EL (cell line): ENCODE measurements at regions not wholly inside any gene's neighbourhood (a gene's known extent, or its start where the extent isn't known, plus 50 kb on each side); places are given as distances from the start of the nearest gene placed in this dataset.
"Not testable (repeated sequence)": the region's sequence is repeated elsewhere in the genome, so short reads cannot be mapped to it uniquely, and the experiment has no call there.

Experiments used
- DNase-seq: peaks from one replicate; pipeline ENCODE4 v3.0.0-alpha.2; 2016

DNA sequence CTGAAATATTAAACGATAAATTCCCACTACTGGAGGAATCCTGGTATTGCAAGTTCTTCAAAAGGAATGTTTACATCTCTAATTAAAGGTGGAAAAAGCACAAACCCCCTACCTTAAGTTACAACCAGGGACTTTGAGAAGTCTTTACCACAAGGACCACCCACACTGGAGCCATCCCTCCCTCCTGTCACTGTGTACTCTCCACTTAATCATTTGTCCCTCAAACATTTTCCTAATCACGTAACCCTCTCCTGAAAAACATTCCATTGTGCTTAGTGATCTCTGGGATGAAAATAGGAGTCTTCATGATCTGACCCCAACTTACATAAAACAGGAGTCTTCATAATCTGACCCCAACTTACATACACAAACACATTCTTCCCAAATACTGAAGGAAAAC, 85.7 kb downstream of the SUCLG1 start:
- peak; percentile 29 for DNase-seq

DNA sequence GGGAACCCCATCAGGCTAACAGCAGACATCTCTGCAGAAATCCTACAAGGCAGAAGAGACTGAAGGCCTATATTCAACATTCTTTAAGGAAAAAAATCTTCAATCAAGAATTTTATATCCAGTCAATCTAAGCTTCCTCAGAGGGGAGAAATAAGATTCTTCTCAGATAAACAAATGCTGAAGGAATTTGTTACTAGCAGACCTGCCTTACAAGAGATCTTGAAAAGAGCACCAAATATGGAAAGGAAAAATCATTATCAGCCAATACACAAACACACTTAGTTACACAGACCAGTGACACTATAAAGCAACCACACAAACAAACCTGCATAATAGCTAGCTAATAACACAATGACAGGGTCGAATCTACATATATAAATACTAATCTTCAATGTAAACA, 96.5 kb downstream of the SUCLG1 start:
- no peak for DNase-seq

DNA sequence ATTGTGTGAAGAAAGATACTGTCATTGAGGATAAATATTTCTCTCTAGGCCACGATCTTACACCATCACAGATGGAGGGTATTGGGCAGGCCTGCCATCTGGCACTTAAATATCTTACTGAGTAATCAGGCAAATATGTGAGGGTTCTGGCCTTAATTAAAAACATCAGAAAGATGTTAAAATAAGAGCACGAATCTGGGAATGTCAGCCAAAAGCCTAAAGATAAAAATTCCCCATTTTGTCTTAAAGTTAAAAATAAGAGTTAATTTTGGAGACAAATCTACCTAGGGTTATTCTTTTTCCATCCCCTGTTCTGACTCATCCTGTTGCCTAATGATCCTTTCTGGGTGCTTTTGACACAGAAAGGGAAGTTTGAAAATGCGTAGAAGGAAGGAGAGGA, 121.0 kb downstream of the SUCLG1 start:
- DNase-seq = peak; percentile 75

DNA sequence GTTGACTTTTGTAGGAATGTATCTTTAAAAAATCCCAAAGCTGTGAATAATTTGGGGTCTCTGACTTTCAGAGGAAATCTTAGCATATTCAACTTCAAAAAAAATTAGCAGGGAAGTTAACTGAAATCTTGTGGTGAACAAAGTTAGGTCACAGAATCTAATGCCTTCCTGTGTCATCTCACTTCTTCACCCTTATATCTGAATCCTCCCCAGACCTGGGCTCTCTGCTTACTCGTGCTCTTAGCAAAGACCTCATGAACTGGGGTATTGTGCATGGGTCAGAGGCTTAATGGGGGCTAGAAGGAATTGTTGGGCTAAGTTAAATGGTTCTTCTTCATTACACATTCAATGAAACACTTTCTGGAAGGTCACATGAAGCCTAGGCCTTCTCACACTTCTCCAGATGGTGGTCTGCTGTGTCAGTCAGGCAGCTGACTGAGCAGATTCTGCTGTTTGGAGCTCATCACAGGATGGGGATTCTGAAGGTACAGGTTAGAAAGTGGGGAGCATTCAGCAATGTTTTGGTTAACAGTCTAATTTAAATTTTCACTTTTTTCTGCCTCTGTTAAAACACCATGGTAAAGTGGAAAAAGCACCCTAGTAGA, 131.3 kb downstream of the SUCLG1 start:
- no peak for DNase-seq

DNA sequence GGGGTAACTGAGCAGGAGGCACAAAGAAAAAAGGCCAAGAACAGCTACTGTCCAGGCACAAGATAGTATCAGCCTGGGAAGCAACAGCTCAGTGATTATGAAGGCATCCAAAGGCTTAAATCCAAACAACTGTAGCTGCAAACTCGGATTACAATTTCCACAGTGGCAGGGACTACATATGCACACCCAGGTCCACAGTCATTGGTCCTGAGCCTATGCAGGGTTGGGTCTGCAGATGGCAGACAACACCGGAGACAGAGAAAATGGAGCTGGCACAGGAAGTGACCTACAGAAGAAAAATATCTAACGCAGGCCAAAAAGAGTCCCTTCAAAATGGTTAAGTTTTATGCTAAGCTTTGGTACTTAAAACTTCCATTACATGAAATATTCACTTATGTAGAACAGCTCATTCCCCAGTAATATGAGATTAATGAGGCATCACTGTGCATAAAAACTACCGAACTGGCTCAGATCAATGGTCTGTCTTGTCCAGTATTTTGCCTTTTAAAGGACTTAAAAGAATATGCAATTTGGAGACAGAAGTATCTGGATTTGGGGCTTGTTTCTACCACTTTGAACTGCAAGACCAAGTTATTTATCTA, 132.1 kb downstream of the SUCLG1 start:
- no peak for DNase-seq

DNA sequence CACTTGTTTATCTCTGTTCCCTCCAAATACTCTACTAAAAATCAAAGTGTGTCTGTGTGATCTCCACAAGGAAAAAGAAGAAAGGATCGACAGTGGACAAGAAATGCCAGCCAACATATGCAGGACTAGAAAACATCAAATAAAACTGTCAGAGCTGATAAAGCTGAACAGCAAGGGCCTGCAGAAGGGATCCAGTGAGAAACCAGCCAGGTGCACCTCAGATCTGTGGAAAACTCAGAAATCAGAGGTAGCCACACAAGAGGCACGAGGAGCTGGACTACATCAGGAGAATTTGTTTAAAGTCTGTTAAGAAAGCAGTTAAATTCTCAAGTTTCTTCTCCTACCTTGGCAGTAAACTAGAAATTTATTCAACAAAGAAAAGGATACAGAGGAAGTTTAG, 135.2 kb downstream of the SUCLG1 start:
- DNase-seq = no peak

DNA sequence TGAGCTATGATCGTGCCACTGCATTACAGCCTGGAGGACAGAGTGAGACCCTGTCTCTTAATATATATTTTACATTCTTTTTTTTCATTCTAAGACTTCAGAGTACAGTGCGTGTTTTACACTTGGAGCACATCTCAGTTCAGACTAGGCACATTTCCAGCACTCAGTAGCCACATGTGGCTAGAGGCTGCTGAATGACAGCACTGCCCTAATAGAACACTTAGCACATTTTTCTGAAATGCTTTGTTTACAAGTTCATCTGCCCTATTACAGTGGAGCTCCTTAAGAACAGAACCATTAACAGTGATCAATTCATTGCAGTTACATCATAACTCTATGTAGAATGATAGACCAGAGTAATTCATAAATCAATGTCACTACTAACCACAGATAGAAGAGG, 138.1 kb downstream of the SUCLG1 start:
- DNase-seq = no peak

DNA sequence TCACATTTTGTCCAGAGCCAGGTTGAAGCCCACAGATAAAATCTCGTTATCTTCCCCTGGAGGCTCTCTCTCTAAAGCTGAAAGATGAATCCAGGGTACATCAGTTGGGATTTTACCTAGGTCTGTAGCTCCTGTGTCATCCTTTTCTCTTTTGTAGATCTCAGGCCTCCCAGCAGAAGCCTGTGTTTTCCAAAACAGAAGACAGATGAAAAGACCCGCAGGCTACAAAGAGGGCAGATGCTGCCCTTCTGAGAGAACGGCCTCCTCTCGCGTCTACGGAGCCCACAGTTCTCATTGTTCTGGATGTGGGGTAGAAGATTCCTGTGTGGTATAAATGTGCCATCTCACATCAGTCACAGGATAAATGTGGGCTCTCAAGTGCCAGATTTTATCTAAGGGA, 139.5 kb downstream of the SUCLG1 start:
- DNase-seq = no peak

DNA sequence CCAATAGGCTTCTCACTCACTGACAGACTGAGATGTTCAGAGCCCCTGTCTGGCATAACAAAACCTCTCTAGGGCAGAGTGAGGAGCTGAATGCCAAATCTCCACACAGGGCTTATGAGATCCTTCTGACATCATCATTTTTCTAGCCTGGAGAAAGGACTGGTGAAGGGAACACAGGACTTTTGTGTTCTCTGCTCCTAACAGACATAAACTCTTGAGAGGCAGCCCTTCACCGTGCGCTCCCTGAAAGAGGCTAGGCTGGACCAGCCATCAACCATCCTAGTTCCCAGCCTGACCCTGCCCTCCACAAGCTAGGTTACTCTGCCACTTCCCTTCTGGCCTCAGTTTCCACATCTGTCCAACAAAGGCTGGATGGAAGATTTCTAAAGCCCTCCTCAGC, 141.9 kb downstream of the SUCLG1 start:
- DNase-seq = no peak

DNA sequence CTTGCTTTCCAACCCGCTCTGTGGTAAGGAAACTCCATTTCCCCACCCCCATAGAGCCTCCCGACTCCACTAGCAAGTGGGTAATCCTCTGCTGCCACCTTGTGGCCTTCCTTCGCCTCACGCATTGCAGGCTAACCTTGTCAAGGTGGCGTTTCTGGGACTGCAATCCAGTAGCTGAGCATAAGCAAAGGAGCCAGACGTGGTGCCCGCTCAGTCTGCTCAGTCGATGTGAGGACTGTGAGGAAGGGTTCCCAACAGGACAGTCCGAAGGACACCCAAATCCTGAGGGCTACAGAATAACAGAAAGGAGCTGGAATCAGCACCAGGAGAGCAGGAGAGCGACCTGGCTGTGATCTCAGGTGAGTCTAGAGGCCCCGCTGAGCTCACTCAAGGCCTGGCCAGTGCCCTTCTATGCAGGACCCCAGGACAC, 144.2 kb downstream of the SUCLG1 start:
- peak; percentile 71 for DNase-seq

DNA sequence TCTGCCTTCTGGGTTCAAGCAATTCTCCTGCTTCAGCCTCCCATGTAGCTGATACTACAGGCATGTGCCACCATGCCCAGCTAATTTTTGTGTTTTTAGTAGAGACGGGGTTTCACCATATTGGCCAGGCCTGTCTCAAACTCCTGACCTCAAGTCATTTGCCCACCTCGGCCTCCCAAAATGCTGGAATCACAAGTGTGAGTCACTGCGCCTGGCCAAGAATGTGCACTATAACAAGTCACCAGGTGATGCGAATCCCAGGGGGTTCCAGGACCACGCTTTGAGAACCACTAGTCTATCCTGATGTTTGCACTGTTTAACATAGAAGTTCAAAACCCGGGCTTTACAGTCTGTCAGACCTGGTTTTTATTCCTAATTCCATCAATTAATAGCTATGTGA, 144.8 kb downstream of the SUCLG1 start:
- no peak for DNase-seq

DNA sequence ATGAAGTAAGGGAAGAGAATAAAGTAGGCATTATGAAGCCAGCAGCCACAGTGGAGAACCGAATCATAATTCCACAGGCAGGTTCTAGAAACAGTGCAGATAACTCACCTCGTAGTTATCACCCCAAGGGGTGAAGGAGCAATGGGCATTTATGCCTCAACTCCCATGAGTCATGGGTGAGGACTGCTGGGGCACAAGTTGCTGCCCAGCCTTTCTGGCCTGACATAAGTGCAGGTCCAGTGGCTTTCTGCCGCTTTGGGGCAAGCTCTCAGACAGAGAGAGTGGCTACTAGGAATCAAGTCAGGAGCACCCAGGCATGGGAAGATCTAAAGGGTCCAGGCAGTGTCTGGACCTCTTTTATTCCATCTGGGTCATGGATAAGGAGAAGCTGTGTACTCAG, 149.8 kb downstream of the SUCLG1 start:
- DNase-seq = no peak

DNA sequence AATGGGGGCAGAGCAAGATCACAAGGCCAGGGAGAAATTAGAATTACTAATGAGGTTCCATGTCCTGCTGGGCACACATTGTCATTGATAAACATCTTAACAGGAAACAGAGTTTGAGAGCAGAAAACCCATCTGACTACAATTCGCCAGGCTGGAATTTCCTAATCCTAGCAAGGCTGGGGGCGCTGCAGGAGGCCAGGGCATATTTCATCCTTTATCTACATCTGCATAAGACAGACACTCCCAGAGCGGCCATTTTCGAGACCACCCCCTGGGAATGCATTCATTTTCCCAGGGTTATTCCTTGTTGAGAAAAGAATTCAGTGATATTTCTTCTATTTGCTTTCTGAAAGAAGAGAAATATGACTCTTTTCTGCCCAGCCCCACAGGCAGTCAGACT, 152.7 kb downstream of the SUCLG1 start:
- no peak for DNase-seq

DNA sequence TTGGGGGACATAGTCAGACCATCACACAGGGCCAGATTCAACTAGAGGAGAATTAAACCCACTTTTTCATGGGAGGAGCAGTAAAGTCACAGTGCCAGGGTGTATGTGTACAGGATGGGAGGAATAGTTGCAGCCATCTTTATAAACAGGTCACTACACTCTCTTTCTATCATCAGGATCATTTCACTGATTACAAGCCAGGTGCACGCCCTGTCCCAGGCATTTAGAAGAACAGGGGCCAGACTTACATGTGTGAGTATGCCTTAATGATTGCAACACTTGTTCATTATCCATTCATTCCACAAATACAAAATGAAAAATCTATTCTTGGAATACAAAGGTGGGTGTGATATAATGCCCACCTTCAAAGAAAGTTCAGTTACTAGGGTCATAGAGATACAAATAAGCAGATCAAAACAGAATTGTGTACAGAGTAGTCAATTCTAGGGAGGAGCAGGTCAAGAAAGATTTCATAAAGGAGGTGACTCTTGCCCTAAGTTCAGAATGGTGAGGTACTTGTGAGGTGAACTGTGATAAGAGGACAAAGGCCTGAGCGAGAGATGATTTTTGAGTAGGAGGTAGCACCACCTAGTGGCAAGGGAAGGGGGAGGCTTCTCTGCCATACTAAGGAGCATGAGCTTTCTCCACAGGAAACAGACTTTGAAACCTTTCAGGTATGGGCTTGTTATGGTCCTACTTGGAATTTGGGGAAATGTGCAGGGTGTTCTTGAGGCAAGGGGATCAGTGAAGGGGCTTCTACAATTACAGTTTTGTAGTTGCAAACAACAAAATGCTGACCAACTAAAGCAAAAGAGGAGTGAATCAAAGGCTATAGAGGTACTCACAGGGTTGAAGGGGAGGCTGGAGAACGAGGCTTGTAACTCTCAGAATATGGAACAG, 156.3 kb downstream of the SUCLG1 start:
- DNase-seq = peak; percentile 45

DNA sequence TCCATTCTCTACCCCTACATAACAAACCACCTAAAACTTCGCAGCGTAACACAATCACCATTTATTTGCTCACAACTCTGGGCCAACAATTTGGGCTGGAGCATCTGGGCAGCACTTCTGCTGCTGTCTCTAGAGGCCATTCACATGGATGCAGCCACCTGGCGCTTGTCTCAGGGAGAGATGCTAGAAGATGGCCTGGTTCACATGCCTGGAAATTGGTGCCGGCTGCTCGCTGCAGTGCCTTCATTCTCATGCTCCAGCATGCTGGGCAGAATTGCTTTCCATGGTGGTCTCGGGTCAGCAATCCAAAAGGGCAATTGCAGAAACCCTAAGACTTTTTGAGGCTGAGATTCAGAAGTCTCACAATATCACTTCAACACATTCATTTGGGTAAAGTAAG, 157.4 kb downstream of the SUCLG1 start:
- DNase-seq = no peak

DNA sequence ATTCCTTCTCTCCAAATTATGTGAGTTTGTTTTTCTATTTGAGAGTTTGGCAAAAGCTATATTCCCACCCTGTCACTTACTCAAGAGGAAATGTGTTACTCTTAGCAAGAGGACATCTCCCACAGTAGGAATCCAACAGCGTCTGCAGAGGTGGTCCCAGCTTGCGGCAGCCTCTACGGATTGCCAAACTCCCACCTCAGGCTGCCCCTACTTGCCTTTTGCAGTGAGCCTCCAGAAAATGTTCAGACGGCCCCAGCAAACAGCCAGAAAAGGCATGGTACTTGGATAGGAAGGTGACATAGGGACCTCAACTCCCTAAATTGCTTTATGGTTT, 158.4 kb downstream of the SUCLG1 start:
- no peak for DNase-seq

DNA sequence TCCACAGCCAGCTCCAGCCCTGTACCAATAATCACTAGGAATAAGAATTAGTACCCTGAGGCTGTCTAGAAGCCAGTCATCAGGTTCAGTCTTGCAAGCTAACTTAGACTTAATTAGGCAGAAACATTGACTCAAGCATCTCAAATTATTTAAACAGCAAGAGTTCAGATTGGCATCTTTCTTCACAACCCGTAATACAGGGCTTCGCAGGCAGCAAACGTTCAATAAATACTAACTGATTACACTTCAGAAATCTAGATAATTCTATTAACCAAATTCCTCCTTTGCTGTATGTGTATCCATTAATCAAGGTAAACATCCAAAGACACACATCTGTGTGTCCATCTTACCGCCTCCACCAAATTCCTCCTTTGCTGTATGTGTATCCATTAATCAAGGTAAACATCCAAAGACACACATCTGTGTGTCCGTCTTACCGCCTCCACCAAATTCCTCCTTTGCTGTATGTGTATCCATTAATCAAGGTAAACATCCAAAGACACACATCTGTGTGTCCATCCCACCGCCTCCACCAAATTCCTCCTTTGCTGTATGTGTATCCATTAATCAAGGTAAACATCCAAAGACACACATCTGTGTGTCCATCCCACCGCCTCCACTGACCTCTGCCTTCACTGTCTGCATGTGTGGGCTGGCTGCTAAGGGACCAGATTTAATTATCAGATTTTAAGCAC, 158.9 kb downstream of the SUCLG1 start:
- DNase-seq = not testable (repeated sequence)

DNA sequence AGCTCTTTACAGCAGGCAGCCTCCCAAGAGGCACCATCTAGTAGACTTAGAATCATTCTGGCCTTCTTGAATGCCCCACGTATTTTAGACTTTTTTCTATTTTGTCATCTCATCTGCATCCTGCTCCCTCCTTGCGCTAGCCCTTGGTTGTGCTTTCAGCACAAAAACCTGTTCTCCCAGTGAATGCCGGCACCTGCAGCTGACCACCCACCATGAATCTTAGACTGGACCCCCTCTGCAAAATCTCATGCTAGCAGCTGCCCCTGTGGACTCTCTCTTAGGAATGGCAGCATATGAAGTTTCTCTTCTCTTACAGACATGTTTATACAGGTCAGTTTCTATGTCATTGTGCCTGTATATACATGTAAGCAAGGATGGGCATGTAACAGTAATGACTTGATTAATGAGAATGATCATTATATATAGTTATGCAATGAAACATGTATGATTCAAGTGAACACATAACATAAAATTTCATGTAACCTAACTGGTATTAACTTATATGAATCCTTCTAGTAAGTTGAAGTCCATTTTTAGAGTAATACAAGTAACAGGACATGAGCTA, 159.8 kb downstream of the SUCLG1 start:
- DNase-seq = no peak

DNA sequence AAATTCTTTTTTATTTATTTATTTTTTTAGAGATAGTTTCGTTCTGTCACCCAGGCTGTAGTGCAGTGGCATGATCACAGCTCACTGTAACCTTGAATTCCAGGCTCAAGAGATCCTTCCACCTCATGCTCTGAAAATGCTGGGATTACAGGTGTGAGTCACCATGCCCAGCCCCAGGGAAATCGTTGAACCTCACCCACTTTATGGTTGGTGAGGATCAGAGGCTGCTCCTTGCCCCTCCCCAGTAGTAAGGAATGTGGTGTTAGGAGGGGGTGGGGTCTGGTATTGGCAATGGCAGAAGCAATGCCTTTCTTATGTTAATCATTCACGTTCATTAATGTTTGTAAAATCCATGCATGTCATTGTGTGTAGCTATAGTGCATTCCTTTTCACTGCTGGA, 161.9 kb downstream of the SUCLG1 start:
- DNase-seq = peak; percentile 43

DNA sequence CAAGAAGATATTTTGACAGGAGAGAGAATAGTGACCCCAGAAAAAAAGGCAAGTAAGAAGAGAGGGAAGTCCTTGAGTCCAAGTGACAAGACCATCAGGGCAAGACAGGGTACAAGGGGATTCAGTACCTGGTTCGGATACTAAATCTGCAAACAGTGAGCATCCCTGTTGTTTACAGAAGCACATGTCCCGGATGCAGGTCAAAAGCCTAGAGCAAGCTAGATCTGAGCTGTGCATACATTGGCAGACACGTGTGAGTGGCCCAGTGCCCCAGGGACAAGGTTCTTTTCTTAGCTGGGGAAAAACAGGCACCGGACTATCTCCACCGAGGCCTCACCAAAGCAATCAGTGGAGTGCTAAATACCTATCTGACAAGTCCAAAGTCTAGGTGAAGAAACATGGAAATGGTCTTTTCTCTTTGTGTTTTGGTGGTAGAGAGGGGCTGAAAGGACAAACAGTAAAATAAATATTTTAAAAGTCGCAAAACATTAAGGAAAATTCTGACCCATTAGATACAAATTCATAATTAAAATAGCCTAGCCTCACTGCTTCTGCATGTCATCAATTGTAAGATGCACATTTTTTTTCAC, 165.2 kb downstream of the SUCLG1 start:
- no peak for DNase-seq

DNA sequence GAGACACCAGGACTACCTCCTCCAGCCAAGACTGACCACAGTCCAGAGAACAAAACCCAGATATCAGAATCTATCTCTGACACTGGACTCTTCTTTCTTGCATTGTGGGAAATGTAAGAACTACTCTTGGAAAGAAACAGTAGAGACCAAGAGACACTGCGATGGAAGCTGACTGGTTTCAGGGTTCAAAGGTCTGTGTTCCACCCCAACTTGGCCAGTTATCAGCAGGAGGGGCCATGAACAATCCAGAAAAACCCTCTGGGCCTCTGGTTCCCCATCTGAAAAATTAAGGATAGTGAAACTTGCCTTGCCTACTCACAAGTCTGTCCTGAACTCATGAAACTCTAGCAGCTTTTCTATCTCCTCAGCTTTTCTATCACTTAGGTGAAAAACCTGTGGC, 166.5 kb downstream of the SUCLG1 start:
- no peak for DNase-seq

DNA sequence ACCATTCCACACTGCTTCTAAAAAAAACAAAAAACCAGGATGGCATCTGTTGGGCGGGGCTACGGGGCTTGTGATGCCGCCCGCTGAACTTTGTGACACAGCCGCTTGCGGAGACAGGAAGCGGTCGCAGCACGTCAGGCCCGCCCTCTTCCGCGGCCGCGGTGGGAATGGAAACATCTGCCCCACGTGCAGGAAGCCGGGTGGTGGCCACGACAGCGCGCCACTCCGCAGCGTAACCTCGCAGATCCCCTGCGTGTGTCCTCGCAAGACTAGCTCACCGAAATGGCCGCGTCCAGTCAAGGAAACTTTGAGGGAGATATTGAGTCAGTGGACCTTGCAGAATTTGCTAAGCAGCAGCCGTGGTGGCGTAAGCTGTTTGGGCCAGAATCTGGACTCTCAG, 168.5 kb downstream of the SUCLG1 start:
- DNase-seq = no peak

DNA sequence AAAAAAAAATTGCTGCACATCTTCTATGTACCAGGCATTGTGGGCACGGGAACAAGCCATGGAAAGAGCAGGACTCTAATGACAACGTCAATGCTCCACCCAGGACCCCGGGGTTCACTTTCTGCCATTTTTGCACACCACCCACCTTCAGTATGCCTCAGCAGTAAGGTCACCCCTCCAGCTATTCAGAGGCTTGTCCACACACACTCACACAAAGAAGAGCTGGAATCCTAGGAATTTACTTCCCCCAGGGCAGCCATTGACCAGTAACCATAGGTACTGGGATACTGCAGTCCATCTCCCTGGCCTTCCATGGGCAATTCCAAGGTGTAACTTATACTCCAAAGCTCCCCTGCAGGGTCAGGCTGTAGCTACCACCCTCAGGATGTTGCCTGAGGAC, 170.8 kb downstream of the SUCLG1 start:
- peak; percentile 11 for DNase-seq
